ENCODE measurements at regions not wholly inside any gene's neighbourhood (a gene's known extent, or its start where the extent isn't known, plus 50 kb on each side); places are given as distances from the start of the nearest gene placed in this dataset.

GRCh38 chr3:107428051-107428858 lies 51.0 kb downstream of the CCDC54 start:
- DNase-seq = no peak

DNA sequence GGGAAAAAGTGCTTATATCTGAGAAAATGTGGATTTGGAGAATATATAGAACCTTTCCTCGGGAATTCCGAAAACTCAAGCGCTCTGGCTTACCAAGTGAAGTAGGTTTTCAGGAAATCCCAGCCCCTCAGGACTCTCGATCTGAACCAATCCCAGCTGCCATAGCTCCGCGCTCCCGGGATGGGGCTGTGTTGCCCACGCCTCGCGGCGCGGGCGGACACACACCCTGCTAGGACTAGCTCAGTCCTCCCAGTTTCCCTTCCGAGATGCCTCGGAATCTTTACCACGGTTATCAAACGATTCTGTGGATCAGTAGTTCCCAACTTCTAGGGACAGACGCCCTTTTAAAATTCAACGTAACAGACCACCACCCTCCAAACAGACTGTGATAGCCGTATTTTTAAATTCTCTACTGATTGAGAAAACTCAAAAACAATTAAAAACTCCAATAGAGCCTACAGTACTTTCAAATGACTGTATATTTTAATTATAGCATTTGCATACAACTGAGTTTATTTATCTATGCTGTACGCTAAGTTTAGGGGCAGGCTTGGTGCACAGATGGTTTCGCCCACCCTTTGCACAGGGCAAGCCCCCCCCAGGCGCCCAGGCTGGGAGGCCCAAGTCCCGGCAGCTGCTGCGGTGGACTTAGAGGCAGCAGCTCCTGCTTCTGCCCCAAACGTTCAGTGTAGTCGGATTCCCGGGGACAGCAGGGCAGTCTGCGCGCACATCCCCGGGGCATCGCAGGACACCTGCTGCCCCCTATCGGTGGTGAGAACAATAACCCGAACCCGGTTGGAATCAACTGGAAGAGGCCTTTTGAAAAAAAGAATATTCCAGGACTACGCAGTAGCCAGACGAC lies 52.3 kb downstream of the CCDC54 start:
- DNase-seq = peak; percentile 15

GRCh38 chr3:107430214-107430995 lies 53.2 kb downstream of the CCDC54 start:
- DNase-seq = no peak

DNA sequence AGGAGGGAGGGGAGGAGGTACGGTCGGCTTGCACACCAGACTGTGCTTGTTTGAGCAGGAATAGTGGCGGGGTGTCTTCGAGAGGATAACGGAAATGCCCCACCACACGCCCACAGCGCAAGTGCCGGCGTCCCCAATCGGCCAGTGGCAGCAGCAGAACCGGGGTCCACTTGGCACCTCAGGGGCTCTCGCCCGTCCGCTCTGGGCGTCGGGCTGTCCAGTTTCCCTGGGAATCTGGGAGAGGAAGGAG lies 53.7 kb downstream of the CCDC54 start:
- no peak for DNase-seq

GRCh38 chr3:107431246-107432012 lies 54.2 kb downstream of the CCDC54 start:
- DNase-seq = no peak

- DNase-seq = no peak
These were observed 54.8 kb downstream of the CCDC54 start for GRCh38 chr3:107432013-107432515.

DNA sequence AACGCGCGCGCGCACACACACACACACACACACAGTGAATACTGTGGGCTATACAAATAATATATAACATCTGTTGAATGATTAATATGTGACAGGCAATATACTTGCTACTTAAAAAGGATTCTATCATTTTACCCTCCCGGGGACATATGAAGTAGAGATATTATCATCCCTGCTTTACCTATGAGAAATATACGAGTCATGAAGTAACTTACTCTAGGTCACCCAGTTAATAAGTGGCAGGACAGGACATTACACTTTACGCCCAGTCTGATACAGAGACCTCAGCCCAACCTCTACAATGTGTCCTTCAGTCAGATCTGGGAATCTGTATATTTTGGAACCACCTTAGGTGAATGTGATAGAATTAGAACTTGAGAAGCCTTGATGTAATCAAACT lies 55.4 kb downstream of the CCDC54 start:
- no peak for DNase-seq

DNA sequence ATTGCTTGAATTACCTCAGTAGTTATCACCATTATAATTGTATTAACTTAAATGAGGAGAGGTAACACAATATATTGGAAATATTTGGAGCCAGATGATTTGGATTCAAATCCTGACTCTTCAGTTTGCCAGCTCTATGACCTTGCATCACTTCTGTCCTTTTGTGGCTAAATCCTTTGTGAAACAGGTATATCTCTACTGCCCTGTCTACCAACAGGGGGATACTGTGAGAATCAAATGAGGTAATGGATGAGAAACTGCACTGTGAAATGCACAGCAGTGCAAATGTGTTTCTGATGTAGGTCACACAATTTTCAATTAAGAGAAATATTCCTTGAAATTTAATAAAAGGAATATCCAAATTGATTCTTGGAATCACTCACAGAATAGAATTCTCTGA lies 58.8 kb downstream of the CCDC54 start:
- DNase-seq = no peak

DNA sequence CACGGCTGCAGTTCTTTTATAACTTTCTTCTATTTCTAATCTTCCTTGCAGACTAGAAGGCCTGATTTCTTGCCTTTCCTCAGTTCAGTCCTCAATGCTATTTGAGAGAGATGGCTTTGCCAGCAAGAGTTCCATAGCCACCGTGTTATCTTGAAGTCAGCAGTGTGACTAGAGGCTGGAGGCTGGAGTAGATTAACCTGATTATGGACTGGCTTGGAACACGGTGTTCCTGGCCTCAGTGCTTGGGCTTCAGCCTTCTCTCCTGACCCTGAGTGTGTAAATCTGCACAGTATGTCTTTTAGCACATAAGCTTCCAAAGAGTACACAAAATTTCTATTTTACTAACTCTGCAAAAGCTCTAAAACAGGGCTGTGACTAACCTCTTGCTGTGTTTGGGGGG lies 61.4 kb downstream of the CCDC54 start:
- DNase-seq = no peak

DNA sequence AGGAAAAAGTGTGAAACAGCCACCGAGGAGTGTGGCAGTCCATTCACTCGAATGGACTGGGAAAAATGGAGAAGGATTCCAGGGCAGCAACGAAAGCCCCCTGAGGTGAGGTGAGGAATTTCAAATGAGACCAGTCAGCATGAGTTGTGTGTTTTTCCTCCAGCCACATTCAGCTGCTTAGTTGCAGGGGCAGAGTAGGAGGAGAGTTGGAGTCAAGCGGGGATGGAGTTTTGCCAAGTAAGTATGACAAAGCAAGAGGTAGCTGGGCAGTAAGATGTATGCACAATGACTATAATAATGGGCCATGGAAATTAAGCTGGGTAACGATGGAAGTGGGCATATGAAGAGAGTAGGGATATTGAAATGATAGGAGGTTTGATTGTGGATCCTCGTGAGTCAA lies 64.4 kb downstream of the CCDC54 start:
- no peak for DNase-seq

GRCh38 chr3:107443461-107443860 lies 66.2 kb downstream of the CCDC54 start:
- DNase-seq = no peak

- no peak for DNase-seq
These were observed 69.5 kb downstream of the CCDC54 start for GRCh38 chr3:107446706-107447105.

DNA sequence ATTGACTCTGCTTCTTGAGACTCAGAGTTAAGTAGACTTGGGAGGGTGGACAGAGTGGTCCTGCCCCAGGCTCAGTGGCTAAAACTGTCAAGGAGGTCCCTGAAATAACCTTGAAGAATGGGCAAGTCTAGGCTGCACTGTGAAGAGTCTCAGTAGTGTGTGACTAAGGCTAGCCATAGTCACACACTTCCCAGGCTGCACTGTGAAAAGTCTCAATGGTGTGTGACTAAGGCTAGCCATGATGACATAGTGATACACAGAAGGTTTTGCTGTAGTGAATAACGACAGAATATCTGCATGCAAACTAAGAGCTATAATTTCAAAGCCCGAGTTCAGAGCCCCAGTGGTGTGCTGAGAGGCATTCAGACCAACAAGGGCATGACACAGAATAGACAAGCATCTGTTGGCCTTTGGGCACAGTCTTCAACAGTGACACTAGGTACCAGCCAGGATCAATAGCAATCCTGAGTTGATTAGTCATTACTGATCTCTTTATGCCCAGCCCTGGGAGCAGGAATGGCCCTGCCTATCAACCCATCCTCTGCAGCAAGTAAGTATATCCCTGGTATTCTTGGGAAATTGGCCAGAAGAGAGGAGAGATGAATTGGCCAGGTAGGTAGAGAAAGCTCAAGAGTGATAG lies 72.4 kb upstream of the BBX start:
- DNase-seq = no peak

- no peak for DNase-seq
These were observed 70.3 kb upstream of the BBX start for GRCh38 chr3:107452436-107452835.

- no peak for DNase-seq
These were observed 69.3 kb upstream of the BBX start for GRCh38 chr3:107453504-107453903.

DNA sequence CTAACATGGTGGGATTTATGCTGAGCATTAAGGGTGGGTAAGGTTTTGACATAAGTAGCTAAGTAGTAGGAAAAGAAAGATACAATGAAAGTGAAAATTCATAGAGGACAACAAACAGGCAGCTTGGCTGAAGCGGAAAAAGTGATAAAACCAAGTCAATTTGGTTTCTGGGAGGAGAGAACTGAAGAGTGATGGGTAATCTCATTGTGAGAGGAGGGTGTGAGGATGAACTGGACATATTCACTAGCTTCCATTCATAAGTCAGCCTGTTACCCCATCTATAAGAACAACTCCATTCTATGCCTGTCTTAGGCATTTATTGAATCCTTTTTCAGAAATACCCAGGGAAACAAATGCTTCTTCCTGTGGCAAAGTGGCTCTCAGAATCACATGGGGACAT lies 67.1 kb upstream of the BBX start:
- DNase-seq = no peak

DNA sequence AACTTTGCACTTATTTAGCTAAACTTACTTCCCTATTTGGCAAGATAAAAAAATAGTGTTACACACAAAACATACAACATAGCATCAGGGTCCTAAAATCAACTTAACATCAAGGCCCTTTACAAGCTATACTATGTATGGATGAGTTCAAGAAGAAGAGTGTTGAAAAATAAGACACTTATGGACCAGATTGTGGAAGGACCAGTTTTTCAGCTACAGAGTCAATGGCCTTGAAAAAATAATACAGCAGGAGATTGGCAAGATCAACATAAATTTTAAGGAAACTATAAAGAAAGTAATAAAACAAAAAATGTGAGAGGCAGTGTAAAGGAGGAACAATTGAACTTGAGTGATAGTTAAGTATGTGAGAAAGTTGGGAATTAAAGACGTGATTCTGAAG lies 66.3 kb upstream of the BBX start:
- no peak for DNase-seq

DNA sequence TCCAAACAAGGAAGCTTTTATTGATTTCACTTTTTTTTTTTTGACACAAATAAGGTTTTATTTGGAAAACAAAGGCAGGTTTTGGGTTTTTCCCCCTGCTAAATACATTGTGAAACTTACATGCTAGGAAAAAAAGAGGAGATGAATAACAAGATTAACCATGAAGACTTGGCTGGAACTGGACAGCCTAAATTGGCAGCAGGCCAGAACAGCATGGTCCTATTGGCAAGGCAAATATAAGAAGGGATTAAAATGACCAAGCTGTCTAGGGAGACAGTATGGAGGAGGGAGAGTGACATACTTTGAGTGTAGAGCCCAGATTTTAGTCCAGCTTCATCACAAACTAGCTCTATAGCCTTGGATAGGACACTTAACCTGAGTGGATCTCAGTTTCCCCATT lies 63.9 kb upstream of the BBX start:
- no peak for DNase-seq

GRCh38 chr3:107461721-107462120 lies 61.0 kb upstream of the BBX start:
- no peak for DNase-seq

- DNase-seq = no peak
These were observed 58.7 kb upstream of the BBX start for GRCh38 chr3:107464037-107464436.

DNA sequence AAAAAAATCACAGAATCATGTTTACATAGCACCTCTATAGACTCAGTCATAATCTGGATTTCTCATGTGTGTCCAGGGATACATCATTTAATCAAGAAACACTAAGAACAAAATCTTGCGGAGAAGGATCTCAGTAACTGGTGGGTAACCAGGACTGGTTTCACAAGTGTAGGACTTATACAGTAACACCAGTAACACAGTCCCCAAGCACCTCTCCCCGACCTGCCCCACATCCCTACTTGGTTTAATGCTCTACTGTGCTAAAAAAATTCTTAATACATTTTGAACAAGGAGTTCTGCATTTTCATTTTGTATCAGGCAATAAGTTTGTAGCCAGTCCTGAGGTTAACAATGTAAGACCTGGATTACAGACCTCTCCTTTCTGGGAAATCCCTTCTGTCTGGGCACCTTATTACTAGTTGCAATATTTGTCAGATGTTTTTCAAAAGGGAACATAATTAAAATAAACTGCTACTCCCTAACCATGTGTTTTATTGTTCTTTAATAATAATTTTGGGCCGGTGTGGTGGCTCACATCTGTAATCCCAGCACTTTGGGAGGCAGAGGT lies 57.6 kb upstream of the BBX start:
- no peak for DNase-seq

DNA sequence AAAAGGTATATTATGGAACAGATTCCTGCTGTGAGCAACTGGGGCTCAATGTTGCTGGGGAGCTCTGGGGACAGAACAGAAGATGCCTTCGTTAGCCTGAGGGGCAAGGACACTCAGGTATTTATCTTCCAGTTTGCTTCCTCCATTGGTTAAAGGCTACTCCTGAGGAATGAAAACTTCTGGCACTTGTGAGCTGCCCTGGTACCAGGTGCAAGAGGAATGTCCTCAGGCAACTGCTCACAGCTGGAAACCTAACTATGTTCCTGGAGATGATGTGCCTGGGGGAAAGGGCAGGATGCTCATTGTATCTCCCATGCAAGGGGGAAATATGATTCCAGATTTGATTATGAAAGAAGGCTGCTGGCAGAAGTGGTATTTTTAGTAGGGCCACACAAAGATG lies 54.0 kb upstream of the BBX start:
- DNase-seq = no peak

All from GF-D8 (cell line).